Neuron (in vitro differentiated cells): ENCODE measurements at regions not wholly inside any gene's neighbourhood (a gene's known extent, or its start where the extent isn't known, plus 50 kb on each side); places are given as distances from the start of the nearest gene placed in this dataset.

Experiments
- H2AFZ ChIP-seq: one replicate; pipeline ENCODE4 v1.6.1; 2013; ENCODE audit warnings: low read depth, mild to moderate bottlenecking, inconsistent platforms, low read length, moderate library complexity
- H3K27me3 ChIP-seq: one replicate; pipeline ENCODE4 v1.6.1; 2013; ENCODE audit warnings: low read length; ENCODE audit not compliant: insufficient read depth
- H3K36me3 ChIP-seq: one replicate; pipeline ENCODE4 v1.6.1; 2013; ENCODE audit warnings: low read length; ENCODE audit not compliant: insufficient read depth
- H3K4me1 ChIP-seq: one replicate; pipeline ENCODE4 v1.6.1; 2013; ENCODE audit warnings: low read length; ENCODE audit not compliant: insufficient read depth
- H3K4me3 ChIP-seq: 2 replicates; pipeline ENCODE4 v1.5.1; 2013; ENCODE audit warnings: mild to moderate bottlenecking, low read length, moderate library complexity
- H3K9me3 ChIP-seq: one replicate; pipeline ENCODE4 v1.6.1; 2013; ENCODE audit warnings: low read length

GRCh38 chr5:116747881-116748280 lies 173.3 kb upstream of the SEMA6A start:
- peaks cover 4% of the 10 kb centered on the region for H3K4me1 ChIP-seq
- no peaks in the 10 kb centered on the region for H3K36me3 ChIP-seq
- no peak overlapping the region for H3K4me3 ChIP-seq

DNA sequence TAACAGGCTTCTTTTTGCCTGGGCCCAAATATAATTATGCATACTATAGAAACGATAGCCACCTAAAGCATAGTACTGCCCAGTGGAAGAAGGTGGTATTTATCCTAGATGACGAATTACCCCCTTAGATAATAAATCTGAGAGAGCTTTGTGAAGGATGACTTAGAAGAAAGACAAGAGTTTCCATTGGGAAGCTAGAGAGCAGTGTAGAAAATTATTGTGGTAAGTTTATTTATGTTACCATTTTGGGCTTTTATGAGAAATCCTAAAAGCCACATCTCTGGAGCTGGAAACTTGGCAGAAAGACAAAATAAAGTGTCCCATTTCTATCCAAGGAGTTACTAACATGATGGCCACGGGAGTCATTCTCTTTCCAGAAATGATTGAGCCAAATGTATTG lies 172.0 kb upstream of the SEMA6A start:
- Histone ChIP-seq H2AFZ (no peak overlapping the region), H3K27me3 (no peaks in the 10 kb centered on the region), H3K36me3 (no peaks in the 10 kb centered on the region), H3K9me3 (no peaks in the 10 kb centered on the region), H3K4me3 (no peak overlapping the region), H3K4me1 (peaks cover 4% of the 10 kb centered on the region)

More at GRCh38 chr5:116747881-116748280, 173.3 kb upstream of the SEMA6A start:
- H3K9me3 ChIP-seq: no peaks in the 10 kb centered on the region
- no peak overlapping the region for H2AFZ ChIP-seq
- H3K27me3 ChIP-seq: no peaks in the 10 kb centered on the region

DNA sequence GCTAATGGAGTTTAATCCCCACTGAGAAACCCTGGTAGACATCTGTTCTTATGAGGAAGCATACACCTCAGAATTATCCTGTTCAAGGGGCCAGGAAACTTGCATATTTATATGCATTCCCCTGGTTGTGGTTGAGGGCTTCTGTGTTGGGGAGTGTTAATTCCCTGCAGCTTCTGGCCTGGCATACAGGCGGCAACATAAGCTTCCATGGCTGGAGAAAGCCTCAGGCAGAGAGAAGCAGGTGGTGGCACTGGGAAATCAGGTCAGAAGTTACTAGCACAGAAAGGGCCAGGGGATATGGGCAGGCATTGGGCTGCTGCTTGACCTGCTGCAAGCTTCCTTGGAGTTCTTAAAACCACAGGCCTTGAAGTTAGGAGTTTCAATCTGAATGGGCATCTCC lies 166.1 kb upstream of the SEMA6A start:
- Histone ChIP-seq H3K36me3 (no peaks in the 10 kb centered on the region), H3K4me1 (peaks cover 8% of the 10 kb centered on the region), H2AFZ (no peak overlapping the region), H3K4me3 (no peak overlapping the region), H3K27me3 (no peaks in the 10 kb centered on the region), H3K9me3 (no peaks in the 10 kb centered on the region)

GRCh38 chr5:116739571-116739970 lies 164.9 kb upstream of the SEMA6A start:
- Histone ChIP-seq H3K27me3 (no peaks in the 10 kb centered on the region), H3K4me1 (peaks cover 15% of the 10 kb centered on the region), H3K4me3 (no peak overlapping the region), H3K36me3 (no peaks in the 10 kb centered on the region), H2AFZ (no peak overlapping the region), H3K9me3 (no peaks in the 10 kb centered on the region)

DNA sequence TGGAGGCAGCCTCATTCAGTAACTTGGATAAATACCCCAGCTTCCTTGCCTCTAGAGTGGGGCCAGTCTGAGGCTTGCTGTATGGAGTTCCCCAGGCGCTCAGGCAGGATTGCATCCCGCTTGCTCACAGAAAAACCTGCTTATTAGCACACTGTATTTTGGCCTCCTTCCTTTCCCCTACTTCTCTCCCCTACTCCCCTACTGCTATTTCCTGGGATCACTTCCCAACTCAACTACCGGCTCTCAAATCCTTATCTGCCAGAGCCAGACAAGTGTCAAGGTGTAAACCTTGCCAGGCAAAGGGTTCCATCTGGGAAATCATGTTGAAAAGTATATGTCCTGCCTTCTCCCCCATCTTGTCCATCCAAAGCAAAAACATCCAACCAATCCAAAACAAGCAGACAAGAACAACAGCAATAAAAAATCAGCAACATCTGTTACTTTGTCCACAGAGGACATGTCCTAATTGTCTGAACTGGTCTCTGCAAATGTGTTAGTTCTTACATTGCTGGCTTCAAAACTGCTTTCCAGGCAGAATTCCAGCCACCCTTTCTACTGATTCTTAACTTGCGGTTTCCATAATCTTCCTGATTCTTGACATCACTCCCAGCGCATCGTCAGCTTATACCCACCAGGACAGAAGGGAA lies 164.1 kb upstream of the SEMA6A start:
- Histone ChIP-seq H3K27me3 (no peaks in the 10 kb centered on the region), H3K4me3 (no peak overlapping the region), H3K9me3 (no peaks in the 10 kb centered on the region), H2AFZ (no peak overlapping the region), H3K4me1 (peaks cover 15% of the 10 kb centered on the region), H3K36me3 (no peaks in the 10 kb centered on the region)

DNA sequence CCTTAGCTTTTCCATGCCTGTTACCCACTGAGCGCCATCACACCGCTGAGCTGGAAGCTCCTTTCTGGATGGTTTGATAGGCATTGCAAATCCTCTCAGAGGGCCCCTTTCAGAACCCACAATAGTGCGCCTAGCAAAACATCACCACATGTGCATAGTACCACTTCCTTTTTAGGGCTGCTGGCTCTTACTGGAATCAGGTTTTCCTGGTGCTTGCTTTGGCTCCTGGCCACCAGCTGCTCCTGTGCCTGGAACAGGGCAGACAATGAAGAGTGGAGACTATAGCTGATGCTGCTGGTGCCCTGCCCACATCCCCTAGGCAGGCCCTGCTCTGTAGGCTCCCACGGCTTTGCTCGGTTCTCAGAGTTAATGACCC lies 163.6 kb upstream of the SEMA6A start:
- no peak overlapping the region for H3K4me3 ChIP-seq
- no peaks in the 10 kb centered on the region for H3K27me3 ChIP-seq
- H3K36me3 ChIP-seq: no peaks in the 10 kb centered on the region
- no peak overlapping the region for H2AFZ ChIP-seq
- H3K4me1 ChIP-seq: peaks cover 15% of the 10 kb centered on the region
- H3K9me3 ChIP-seq: no peaks in the 10 kb centered on the region

DNA sequence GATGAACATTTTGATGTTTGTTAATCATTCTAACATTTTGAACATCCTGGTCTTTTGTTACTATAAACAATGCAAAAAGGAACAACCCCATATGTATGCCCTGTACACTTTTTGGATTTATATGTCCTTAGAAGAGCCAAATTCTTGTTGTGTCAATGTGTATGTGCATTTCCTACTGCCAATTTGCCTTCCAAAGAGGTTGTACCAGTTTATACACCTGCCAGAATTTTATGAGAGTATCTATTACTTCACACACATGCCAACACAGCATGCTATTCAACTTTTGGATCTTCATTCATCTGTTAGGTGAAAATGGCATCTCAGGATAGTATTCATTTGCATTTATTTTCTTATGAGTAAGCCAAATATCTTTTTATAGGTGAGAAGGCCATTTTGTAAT lies 162.0 kb upstream of the SEMA6A start:
- Histone ChIP-seq H3K9me3 (no peaks in the 10 kb centered on the region), H3K36me3 (no peaks in the 10 kb centered on the region), H3K4me3 (no peak overlapping the region)

DNA sequence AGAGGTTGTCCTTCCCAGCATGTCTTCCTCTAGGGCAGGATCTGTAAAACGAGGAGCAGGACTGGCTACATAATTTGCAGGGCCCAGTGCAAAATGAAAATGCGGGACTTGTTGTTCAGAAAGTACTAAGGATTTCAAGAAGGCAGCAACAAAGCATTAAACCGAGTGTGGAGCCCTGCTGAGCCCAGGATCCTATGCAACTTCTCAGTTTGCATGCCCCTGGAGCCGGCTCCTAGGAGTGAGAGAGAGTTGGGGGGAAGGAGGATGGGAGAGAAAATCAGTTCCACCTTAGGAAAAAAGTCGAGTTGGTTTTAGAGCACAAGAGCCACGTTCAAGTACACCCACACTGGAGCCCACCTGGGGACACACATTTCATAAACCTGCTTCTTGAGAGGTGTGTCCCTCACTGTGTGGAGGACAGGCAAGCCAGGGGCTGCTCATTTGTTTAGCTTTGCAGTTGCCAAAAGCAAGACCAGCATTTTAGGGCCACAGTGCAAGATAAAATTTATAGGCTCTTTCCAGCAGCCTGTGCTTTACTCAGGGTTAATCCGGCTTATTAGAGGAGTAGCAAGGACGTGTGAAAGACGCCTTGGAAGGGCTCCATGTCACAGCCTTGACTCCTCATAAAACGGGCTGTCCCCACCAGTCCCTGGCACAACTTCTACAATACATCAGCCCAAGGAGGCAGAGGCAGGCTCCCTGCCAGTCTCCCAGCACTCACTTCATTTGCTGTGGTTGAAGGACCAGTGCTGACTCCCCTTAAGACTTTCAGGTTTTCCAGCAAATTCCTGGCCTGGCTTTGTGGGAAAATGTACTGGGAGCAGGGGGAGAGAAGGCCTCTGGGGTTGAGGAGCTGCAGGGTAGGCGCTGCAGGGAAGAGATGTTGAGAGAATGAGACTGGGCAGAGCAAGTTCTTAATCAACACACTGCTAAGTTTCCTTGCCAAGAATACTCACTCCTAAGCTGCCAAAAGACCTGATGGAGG lies 159.7 kb upstream of the SEMA6A start:
- Histone ChIP-seq H3K4me1 (peaks cover 11% of the 10 kb centered on the region), H3K4me3 (no peak overlapping the region), H3K36me3 (no peaks in the 10 kb centered on the region)

More for the DNA sequence above, 162.0 kb upstream of the SEMA6A start:
- no peaks in the 10 kb centered on the region for H3K27me3 ChIP-seq
- no peak overlapping the region for H2AFZ ChIP-seq
- peaks cover 15% of the 10 kb centered on the region for H3K4me1 ChIP-seq

DNA sequence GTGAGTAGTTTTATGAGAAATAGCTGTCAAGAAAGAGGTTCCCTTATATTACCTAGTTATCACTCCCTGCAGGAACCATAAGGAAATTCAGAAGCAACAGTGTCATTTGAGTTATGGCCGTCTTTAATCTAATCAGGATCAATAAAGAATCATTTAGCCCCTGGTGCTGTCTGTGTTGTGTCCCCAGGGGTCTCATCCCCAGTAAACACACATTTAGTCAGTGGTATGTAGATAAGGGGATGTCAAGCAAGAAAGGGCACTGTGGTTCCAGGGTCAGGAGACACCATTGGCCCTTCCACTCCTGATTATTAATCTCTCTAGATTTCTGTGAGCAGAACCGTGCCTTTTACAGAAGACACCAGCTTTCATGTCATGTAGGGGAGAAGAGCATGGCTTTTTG lies 158.0 kb upstream of the SEMA6A start:
- Histone ChIP-seq H3K9me3 (no peaks in the 10 kb centered on the region), H3K4me1 (peaks cover 8% of the 10 kb centered on the region), H3K27me3 (no peaks in the 10 kb centered on the region)

More for the DNA sequence above, 159.7 kb upstream of the SEMA6A start:
- no peak overlapping the region for H2AFZ ChIP-seq
- no peaks in the 10 kb centered on the region for H3K9me3 ChIP-seq
- no peaks in the 10 kb centered on the region for H3K27me3 ChIP-seq

GRCh38 chr5:116731432-116731831 lies 156.8 kb upstream of the SEMA6A start:
- no peaks in the 10 kb centered on the region for H3K9me3 ChIP-seq
- no peaks in the 10 kb centered on the region for H3K27me3 ChIP-seq
- no peaks in the 10 kb centered on the region for H3K36me3 ChIP-seq
- peaks cover 8% of the 10 kb centered on the region for H3K4me1 ChIP-seq
- H3K4me3 ChIP-seq: no peak overlapping the region
- H2AFZ ChIP-seq: no peak overlapping the region

More for the DNA sequence above, 158.0 kb upstream of the SEMA6A start:
- Histone ChIP-seq H3K4me3 (no peak overlapping the region), H3K36me3 (no peaks in the 10 kb centered on the region), H2AFZ (no peak overlapping the region)

GRCh38 chr5:116730706-116731105 lies 156.1 kb upstream of the SEMA6A start:
- Histone ChIP-seq H3K36me3 (no peaks in the 10 kb centered on the region), H3K4me1 (peaks cover 8% of the 10 kb centered on the region), H3K4me3 (no peak overlapping the region), H2AFZ (no peak overlapping the region), H3K9me3 (no peaks in the 10 kb centered on the region), H3K27me3 (no peaks in the 10 kb centered on the region)

- Histone ChIP-seq H3K9me3 (no peaks in the 10 kb centered on the region), H3K27me3 (no peaks in the 10 kb centered on the region), H3K36me3 (no peaks in the 10 kb centered on the region)
Observed at GRCh38 chr5:116730185-116730584, 155.6 kb upstream of the SEMA6A start.

DNA sequence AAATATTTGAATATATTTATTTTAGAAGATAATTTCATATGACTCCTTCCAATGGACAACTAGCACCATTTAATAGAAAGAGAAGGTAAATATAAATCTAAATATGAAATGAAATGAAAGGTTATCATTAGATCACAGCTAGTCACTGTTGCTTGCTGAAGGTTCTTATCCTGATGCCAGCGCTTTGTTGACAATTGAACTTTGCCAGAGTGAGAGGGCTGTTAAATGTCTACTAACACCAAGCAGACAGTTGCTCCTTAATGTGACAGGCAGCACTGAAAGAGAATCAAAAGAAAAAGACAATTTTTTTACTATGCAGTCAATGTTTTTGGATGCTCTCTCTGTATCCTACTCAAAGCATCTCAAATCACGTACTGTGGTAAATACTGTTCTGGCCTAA lies 152.6 kb upstream of the SEMA6A start:
- H3K9me3 ChIP-seq: no peaks in the 10 kb centered on the region
- no peaks in the 10 kb centered on the region for H3K4me1 ChIP-seq
- no peaks in the 10 kb centered on the region for H3K27me3 ChIP-seq
- H3K4me3 ChIP-seq: no peak overlapping the region
- H3K36me3 ChIP-seq: no peaks in the 10 kb centered on the region
- no peak overlapping the region for H2AFZ ChIP-seq

More at GRCh38 chr5:116730185-116730584, 155.6 kb upstream of the SEMA6A start:
- Histone ChIP-seq H2AFZ (no peak overlapping the region), H3K4me3 (no peak overlapping the region), H3K4me1 (peaks cover 5% of the 10 kb centered on the region)
